ENCODE measurements at regions not wholly inside any gene's neighbourhood (a gene's known extent, or its start where the extent isn't known, plus 50 kb on each side); places are given as distances from the start of the nearest gene placed in this dataset.

DNA sequence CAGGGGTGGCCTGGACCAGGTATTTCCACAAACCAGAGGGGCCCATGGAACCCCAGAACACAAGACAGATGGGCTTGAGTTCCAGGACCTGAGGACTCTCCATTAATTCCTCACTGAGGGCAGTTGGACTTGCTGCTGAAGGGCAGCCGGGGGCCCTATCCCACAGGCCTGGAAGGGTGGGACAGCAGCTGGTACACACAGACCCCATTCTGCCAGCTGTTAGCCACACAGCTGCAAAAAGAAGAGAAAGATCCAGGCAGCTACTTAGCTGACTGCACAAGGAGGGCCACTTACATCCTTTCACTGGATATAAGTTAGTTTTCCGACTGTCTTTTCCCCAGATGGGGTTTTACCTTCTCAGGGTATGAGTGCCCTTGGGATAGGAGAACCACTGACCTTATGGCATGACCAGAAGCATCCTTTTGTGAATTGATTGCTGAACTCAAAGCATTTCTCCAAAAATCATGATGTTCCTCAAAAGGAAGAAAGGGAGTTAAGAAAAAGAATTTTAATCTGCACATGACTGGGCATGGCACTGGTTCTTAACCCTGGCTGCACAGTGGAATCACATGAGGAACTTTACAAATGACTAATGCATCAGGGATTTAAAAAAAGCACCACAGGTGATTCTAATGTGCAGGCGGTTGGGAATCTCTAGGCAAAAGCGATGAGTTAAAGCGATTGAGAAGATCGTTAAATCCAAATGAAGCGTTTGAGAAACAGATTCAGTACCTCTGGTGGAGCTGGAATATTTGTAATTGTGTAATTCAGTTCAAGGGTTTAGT, 199.4 kb downstream of the TFAP2A start:
- no peaks in the 10 kb centered on the region for H3K9me3 ChIP-seq (ENCODE audit: low read length)
- H3K27me3 ChIP-seq (ENCODE audit: control insufficient read depth in 1 of 2, insufficient read depth in 2 of 2, low read length in 2 of 2) = no peaks in the 10 kb centered on the region
- in situ Hi-C loops (cut with HindIII; ENCODE audit: extremely low pct_ligation_motif_present, low pct_unique_long_range_greater_than_20kb) (no loop called here), intact Hi-C loops (cut with micrococcal nuclease; ENCODE audit: unreplicated experiment) (no loop called here)
- CTCF ChIA-PET (ENCODE audit: low intra/inter-chr PET ratio, low total read pairs) = no interaction called here
- DNase-seq (ENCODE audit: low spot score) (no peak), FAIRE-seq (no peak), ATAC-seq (no peak)
- H3K79me2 ChIP-seq (ENCODE audit: insufficient read depth, low read length) = no peaks in the 10 kb centered on the region
- TF ChIP-seq MTF2 (CRISPR knock-in tag; IDR thresholded peaks at IDR 0.05; ENCODE audit: borderline replicate concordance) = no peak
- TF ChIP-seq POLR2AphosphoS5 (IDR thresholded peaks at IDR 0.05; ENCODE audit: low read depth, low read length) = no peak
- TF ChIP-seq, protein P1, sequence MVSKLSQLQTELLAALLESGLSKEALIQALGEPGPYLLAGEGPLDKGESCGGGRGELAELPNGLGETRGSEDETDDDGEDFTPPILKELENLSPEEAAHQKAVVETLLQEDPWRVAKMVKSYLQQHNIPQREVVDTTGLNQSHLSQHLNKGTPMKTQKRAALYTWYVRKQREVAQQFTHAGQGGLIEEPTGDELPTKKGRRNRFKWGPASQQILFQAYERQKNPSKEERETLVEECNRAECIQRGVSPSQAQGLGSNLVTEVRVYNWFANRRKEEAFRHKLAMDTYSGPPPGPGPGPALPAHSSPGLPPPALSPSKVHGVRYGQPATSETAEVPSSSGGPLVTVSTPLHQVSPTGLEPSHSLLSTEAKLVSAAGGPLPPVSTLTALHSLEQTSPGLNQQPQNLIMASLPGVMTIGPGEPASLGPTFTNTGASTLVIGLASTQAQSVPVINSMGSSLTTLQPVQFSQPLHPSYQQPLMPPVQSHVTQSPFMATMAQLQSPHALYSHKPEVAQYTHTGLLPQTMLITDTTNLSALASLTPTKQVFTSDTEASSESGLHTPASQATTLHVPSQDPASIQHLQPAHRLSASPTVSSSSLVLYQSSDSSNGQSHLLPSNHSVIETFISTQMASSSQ (IDR thresholded peaks at IDR 0.05; ENCODE audit: low read depth) = no peak
- TF ChIP-seq, protein P1 (CRISPR knock-in tag; IDR thresholded peaks at IDR 0.05; ENCODE audit: borderline replicate concordance) = no peak
- TF ChIP-seq, protein P2, sequence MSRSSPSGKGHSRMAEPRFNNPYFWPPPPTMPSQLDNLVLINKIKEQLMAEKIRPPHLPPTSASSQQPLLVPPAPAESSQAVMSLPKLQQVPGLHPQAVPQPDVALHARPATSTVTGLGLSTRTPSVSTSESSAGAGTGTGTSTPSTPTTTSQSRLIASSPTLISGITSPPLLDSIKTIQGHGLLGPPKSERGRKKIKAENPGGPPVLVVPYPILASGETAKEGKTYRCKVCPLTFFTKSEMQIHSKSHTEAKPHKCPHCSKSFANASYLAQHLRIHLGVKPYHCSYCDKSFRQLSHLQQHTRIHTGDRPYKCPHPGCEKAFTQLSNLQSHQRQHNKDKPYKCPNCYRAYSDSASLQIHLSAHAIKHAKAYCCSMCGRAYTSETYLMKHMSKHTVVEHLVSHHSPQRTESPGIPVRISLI (CRISPR knock-in tag; IDR thresholded peaks at IDR 0.05; ENCODE audit: borderline replicate concordance) = no peak
- TF ChIP-seq ZFP1 (CRISPR knock-in tag; IDR thresholded peaks at IDR 0.05) = no peak
- TF ChIP-seq ZNF274 (CRISPR knock-in tag; IDR thresholded peaks at IDR 0.05) = no peak
- no peak for TF ChIP-seq POGZ (CRISPR knock-in tag; IDR thresholded peaks at IDR 0.05)
- no peak for TF ChIP-seq ZSCAN29 (CRISPR knock-in tag; conservative IDR thresholded peaks at IDR 0.05)
- TF ChIP-seq, protein P3, sequence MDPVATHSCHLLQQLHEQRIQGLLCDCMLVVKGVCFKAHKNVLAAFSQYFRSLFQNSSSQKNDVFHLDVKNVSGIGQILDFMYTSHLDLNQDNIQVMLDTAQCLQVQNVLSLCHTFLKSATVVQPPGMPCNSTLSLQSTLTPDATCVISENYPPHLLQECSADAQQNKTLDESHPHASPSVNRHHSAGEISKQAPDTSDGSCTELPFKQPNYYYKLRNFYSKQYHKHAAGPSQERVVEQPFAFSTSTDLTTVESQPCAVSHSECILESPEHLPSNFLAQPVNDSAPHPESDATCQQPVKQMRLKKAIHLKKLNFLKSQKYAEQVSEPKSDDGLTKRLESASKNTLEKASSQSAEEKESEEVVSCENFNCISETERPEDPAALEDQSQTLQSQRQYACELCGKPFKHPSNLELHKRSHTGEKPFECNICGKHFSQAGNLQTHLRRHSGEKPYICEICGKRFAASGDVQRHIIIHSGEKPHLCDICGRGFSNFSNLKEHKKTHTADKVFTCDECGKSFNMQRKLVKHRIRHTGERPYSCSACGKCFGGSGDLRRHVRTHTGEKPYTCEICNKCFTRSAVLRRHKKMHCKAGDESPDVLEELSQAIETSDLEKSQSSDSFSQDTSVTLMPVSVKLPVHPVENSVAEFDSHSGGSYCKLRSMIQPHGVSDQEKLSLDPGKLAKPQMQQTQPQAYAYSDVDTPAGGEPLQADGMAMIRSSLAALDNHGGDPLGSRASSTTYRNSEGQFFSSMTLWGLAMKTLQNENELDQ (CRISPR knock-in tag; IDR thresholded peaks at IDR 0.05; ENCODE audit: borderline replicate concordance) = no peak
- no peak for TF ChIP-seq SMC3 (IDR thresholded peaks at IDR 0.05; ENCODE audit: low read length)
- no peak for TF ChIP-seq SSRP1 (CRISPR knock-in tag; IDR thresholded peaks at IDR 0.05)
- TF ChIP-seq ZNF350 (CRISPR knock-in tag; IDR thresholded peaks at IDR 0.05; ENCODE audit: borderline replicate concordance, low read depth) = no peak
- TF ChIP-seq, protein P4, sequence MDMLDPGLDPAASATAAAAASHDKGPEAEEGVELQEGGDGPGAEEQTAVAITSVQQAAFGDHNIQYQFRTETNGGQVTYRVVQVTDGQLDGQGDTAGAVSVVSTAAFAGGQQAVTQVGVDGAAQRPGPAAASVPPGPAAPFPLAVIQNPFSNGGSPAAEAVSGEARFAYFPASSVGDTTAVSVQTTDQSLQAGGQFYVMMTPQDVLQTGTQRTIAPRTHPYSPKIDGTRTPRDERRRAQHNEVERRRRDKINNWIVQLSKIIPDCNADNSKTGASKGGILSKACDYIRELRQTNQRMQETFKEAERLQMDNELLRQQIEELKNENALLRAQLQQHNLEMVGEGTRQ (IDR thresholded peaks at IDR 0.05; ENCODE audit: low read depth, low read length) = no peak
- TF ChIP-seq, protein P4 (CRISPR knock-in tag; IDR thresholded peaks at IDR 0.05; ENCODE audit: borderline replicate concordance) = no peak
- no peak overlapping the region for H3K9ac ChIP-seq (ENCODE audit: insufficient read depth, low read depth, low read length)
- no peaks in the 10 kb centered on the region for H4K20me1 ChIP-seq (ENCODE audit: insufficient read depth, low read length)
- no peaks in the 10 kb centered on the region for H3K4me1 ChIP-seq (ENCODE audit: insufficient read depth, low read length)
- no peak overlapping the region for H3K27ac ChIP-seq (ENCODE audit: extremely low read length, insufficient read depth, low read length)
- POLR2A ChIA-PET = no interaction called here
- no peak overlapping the region for H3K4me3 ChIP-seq (replicated peaks in 1 of 3; ENCODE audit: insufficient read depth in 1 of 3, low read depth in 2 of 3, low read length in 3 of 3)
- H3K36me3 ChIP-seq (replicated peaks in 1 of 2; ENCODE audit: control insufficient read depth in 1 of 2, insufficient read depth in 2 of 2, low read length in 2 of 2) = no peaks in the 10 kb centered on the region
- no peak overlapping the region for H3K4me2 ChIP-seq (ENCODE audit: low read depth, low read length)
- BruUV-seq (replicated peaks) = no TSS peak
- H2AFZ ChIP-seq (ENCODE audit: low read length) = no peak overlapping the region
- 26% methylated on average over 7 of the region's 7 CpGs for WGBS (ENCODE audit: low lambda C conversion rate)

Data from HepG2 (cell line).